ENCODE measurements at regions not wholly inside any gene's neighbourhood (a gene's known extent, or its start where the extent isn't known, plus 50 kb on each side); places are given as distances from the start of the nearest gene placed in this dataset.

DNA sequence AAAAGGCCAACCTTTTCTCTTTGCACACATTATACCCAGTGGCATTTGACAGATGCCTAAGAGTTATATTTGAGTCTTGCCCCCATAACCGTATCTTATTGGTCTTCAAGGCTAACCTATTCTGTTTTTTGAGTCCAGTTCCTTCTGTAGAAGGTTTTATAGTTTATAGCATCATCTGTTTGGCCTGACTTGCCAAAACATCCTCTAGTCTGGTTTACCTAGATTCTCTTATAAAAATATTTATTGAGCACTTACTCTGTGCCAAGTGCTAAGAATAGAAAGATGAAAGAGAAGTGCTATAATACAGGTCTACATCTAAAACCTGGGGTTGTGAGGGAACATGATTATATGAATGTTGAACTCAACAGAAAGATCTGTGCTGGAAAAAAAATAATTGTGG lies 55.9 kb upstream of the PIP4K2A start:
- no peak for ATAC-seq (ENCODE audit: low read depth)
- no CpG with 5 or more reads among the region's 1 CpG for WGBS (ENCODE audit: insufficient coverage)
- Histone ChIP-seq H3K9ac (ENCODE audit: low read length) (no peak overlapping the region), H3K27me3 (replicated peaks in 1 of 4; ENCODE audit: control extremely low read depth in 1 of 4, control insufficient read depth in 3 of 4, insufficient read depth in 4 of 4, low read length in 3 of 4) (no peaks in the 10 kb centered on the region), H3K27ac (ENCODE audit: low read length in 2 of 2) (no peak overlapping the region), H3K4me3 (ENCODE audit: control extremely low read depth in 1 of 5, extremely low read depth in 1 of 5, insufficient read depth in 1 of 5, low read depth in 2 of 5, low read length in 4 of 5) (no peak overlapping the region), H3K9me3 (ENCODE audit: control extremely low read depth in 1 of 3, control insufficient read depth in 2 of 3, insufficient read depth in 1 of 3, low read length in 2 of 3) (peaks cover 0 to 7% (median 3%) of the 10 kb centered on the region in 3 donors), H3K4me1 (ENCODE audit: control insufficient read depth in 2 of 2, insufficient read depth in 2 of 2, low read length in 2 of 2) (peaks cover 24 to 27% of the 10 kb centered on the region in 2 donors), H3K4me2 (replicated peaks; ENCODE audit: low read depth, low read length, poor library complexity, severe bottlenecking) (no peak overlapping the region), H2AFZ (ENCODE audit: insufficient read depth, low read depth, low read length, poor library complexity, severe bottlenecking) (no peak overlapping the region), H4K20me1 (ENCODE audit: control insufficient read depth, insufficient read depth, low read length, poor library complexity, severe bottlenecking) (no peaks in the 10 kb centered on the region), H3K36me3 (replicated peaks in 1 of 2; ENCODE audit: control extremely low read depth in 1 of 2, control insufficient read depth in 1 of 2, extremely low read depth in 1 of 2, insufficient read depth in 2 of 2, low read length in 1 of 2) (no peaks in the 10 kb centered on the region), H3K79me2 (ENCODE audit: control insufficient read depth, insufficient read depth, low read length) (no peaks in the 10 kb centered on the region)
- H3K4me3 Mint-ChIP-seq, result no peak overlapping the region
- intact Hi-C loops (cut with micrococcal nuclease), result no loop called here
- H3K4me1 Mint-ChIP-seq, result peaks cover 29% of the 10 kb centered on the region
- H3K27me3 Mint-ChIP-seq, result no peaks in the 10 kb centered on the region
- no peak overlapping the region for H3K27ac Mint-ChIP-seq
- no peak for DNase-seq
- H3K9me3 Mint-ChIP-seq (ENCODE audit: insufficient read depth), result peaks cover 6% of the 10 kb centered on the region
- ChIA-PET CTCF (interaction anchor here (1.1 kb wide), 1 partner anchor 70 kb away, joined by 3 read pairs; no protein-coding TSS in a partner anchor), POLR2A (interaction anchor here (0.7 kb wide), 1 partner anchor 56 kb away, joined by 4 read pairs; the partner anchor contains the start of gene PIP4K2A)
- TF ChIP-seq, protein P1, sequence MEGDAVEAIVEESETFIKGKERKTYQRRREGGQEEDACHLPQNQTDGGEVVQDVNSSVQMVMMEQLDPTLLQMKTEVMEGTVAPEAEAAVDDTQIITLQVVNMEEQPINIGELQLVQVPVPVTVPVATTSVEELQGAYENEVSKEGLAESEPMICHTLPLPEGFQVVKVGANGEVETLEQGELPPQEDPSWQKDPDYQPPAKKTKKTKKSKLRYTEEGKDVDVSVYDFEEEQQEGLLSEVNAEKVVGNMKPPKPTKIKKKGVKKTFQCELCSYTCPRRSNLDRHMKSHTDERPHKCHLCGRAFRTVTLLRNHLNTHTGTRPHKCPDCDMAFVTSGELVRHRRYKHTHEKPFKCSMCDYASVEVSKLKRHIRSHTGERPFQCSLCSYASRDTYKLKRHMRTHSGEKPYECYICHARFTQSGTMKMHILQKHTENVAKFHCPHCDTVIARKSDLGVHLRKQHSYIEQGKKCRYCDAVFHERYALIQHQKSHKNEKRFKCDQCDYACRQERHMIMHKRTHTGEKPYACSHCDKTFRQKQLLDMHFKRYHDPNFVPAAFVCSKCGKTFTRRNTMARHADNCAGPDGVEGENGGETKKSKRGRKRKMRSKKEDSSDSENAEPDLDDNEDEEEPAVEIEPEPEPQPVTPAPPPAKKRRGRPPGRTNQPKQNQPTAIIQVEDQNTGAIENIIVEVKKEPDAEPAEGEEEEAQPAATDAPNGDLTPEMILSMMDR (IDR thresholded peaks at IDR 0.05), result no peak
- TF ChIP-seq EZH2 (IDR thresholded peaks at IDR 0.05; ENCODE audit: borderline replicate concordance, insufficient read depth, low read depth, low read length, poor library complexity, severe bottlenecking), result no peak

DNA sequence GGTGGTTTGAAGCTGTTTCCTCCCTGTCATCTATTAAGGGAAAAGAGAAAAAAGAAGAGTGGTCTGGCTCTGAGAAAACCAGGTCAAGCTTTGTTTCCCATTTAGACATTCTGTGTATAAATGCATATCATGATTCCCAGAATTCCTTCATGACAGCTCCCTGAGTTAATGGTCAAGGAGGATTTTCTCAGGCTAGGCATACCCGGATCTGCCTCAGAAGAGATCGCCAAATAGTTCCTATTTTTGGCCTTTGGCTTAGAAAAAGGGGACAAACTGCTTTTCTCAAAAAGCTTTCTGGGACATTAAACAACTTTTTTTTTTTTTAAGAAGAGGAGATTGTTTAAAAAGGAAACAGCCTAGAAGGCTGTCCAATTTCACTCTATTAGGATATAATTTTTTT lies 53.5 kb upstream of the PIP4K2A start:
- intact Hi-C loops (cut with micrococcal nuclease), result loop anchor here (5.0 kb wide), 1 partner anchor 46 kb away; no protein-coding TSS in a partner anchor
- Mint-ChIP-seq H3K27ac (no peak overlapping the region), H3K9me3 (ENCODE audit: insufficient read depth) (peaks cover 6% of the 10 kb centered on the region), H3K27me3 (no peaks in the 10 kb centered on the region), H3K4me3 (no peak overlapping the region), H3K4me1 (peaks cover 43% of the 10 kb centered on the region)
- POLR2A ChIA-PET, result no interaction called here
- Histone ChIP-seq H4K20me1 (ENCODE audit: control insufficient read depth, insufficient read depth, low read length, poor library complexity, severe bottlenecking) (no peaks in the 10 kb centered on the region), H2AFZ (ENCODE audit: insufficient read depth, low read depth, low read length, poor library complexity, severe bottlenecking) (no peak overlapping the region), H3K27ac (ENCODE audit: low read length in 2 of 2) (no peak overlapping the region), H3K36me3 (replicated peaks in 1 of 2; ENCODE audit: control extremely low read depth in 1 of 2, control insufficient read depth in 1 of 2, extremely low read depth in 1 of 2, insufficient read depth in 2 of 2, low read length in 1 of 2) (no peaks in the 10 kb centered on the region), H3K27me3 (replicated peaks in 1 of 4; ENCODE audit: control extremely low read depth in 1 of 4, control insufficient read depth in 3 of 4, insufficient read depth in 4 of 4, low read length in 3 of 4) (no peaks in the 10 kb centered on the region), H3K9ac (ENCODE audit: low read length) (no peak overlapping the region), H3K4me3 (ENCODE audit: control extremely low read depth in 1 of 5, extremely low read depth in 1 of 5, insufficient read depth in 1 of 5, low read depth in 2 of 5, low read length in 4 of 5) (no peak overlapping the region), H3K4me1 (ENCODE audit: control insufficient read depth in 2 of 2, insufficient read depth in 2 of 2, low read length in 2 of 2) (peaks cover 36 to 38% of the 10 kb centered on the region in 2 donors), H3K79me2 (ENCODE audit: control insufficient read depth, insufficient read depth, low read length) (no peaks in the 10 kb centered on the region), H3K4me2 (replicated peaks; ENCODE audit: low read depth, low read length, poor library complexity, severe bottlenecking) (no peak overlapping the region), H3K9me3 (ENCODE audit: control extremely low read depth in 1 of 3, control insufficient read depth in 2 of 3, insufficient read depth in 1 of 3, low read length in 2 of 3) (peaks cover 0 to 7% (median 3%) of the 10 kb centered on the region in 3 donors)
- WGBS (ENCODE audit: insufficient coverage), result no CpG with 5 or more reads among the region's 2 CpGs
- ATAC-seq (ENCODE audit: low read depth) (no peak), DNase-seq (no peak)
- TF ChIP-seq, protein P1 (IDR thresholded peaks at IDR 0.05), result no peak
- no peak for TF ChIP-seq EZH2 (IDR thresholded peaks at IDR 0.05; ENCODE audit: borderline replicate concordance, insufficient read depth, low read depth, low read length, poor library complexity, severe bottlenecking)
- CTCF ChIA-PET, result no interaction called here
